T-helper 1 cell treated with Interleukin-12 subunit alpha and Interleukin-12 subunit beta and Interleukin-4 antibody, amounts not matched to agents 30 μg/mL and 1 μg/mL, for 36 hours (primary cell): ENCODE measurements at regions not wholly inside any gene's neighbourhood (a gene's known extent, or its start where the extent isn't known, plus 50 kb on each side); places are given as distances from the start of the nearest gene placed in this dataset.

Experiments used
- H3K27ac Mint-ChIP-seq: one replicate; pipeline ENCODE4 v1.8.0; 2021; ENCODE audit warnings: mild to moderate bottlenecking, mixed read lengths
- H3K27me3 Mint-ChIP-seq: one replicate; pipeline ENCODE4 v1.8.0; 2021; ENCODE audit warnings: low read depth, mixed read lengths
- H3K36me3 Mint-ChIP-seq: one replicate; pipeline ENCODE4 v1.8.0; 2021; ENCODE audit warnings: low read depth, mixed read lengths
- H3K4me1 Mint-ChIP-seq: one replicate; pipeline ENCODE4 v1.8.0; 2021; ENCODE audit warnings: low read depth, mixed read lengths
- H3K4me3 Mint-ChIP-seq: one replicate; pipeline ENCODE4 v1.8.0; 2021; ENCODE audit warnings: mild to moderate bottlenecking, moderate library complexity, mixed read lengths
- H3K9me3 Mint-ChIP-seq: one replicate; pipeline ENCODE4 v1.8.0; 2021; ENCODE audit warnings: mixed read lengths

DNA sequence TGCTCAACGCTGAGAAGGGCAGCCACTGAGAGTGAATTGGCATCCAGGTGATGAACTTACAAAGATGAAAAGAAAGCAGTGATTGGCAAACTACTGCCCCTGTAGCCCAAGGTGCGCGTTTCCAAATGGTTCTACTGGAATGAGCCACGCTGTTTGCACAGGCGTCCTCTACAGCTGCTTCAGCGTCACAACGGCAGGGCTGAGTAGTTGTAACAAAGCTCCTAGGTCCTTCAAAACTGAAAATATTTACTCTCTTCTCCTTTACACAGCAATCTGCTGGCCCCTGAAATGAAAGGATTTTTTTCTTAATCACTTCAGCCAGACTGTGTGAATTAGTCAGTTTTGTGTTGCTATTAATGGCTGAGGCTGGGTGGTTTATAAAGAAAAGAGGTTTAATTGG lies 107.2 kb upstream of the FOXF1 start:
- Mint-ChIP-seq H3K36me3 (no peaks in the 10 kb centered on the region), H3K27me3 (no peaks in the 10 kb centered on the region), H3K4me1 (no peaks in the 10 kb centered on the region), H3K27ac (no peak overlapping the region), H3K9me3 (no peaks in the 10 kb centered on the region), H3K4me3 (no peak overlapping the region)

GRCh38 chr16:86403541-86404163 lies 106.7 kb upstream of the FOXF1 start:
- Mint-ChIP-seq H3K9me3 (no peaks in the 10 kb centered on the region), H3K4me3 (no peak overlapping the region), H3K27me3 (no peaks in the 10 kb centered on the region), H3K27ac (no peak overlapping the region), H3K36me3 (no peaks in the 10 kb centered on the region), H3K4me1 (no peaks in the 10 kb centered on the region)

DNA sequence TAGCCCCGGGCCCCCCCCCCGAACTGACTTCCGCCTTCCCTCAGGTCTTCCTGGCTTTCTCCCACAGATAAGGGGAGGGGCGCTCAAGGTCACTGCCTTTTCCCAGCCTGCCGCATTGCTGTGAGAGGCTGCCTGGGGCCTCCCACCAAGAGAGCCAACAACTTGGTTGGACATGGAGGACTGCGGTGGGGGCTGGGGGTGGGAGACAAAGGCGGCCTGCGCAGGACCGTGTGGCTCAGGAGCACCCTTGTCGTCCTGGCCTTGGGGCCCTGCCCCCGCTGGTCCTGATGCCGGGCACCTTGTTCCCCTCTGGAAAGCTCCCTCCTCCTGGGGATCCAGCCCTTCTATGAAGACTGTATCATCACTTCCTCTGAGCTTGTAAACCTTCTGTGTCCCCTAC lies 105.6 kb upstream of the FOXF1 start:
- no peak overlapping the region for H3K4me3 Mint-ChIP-seq
- H3K27ac Mint-ChIP-seq: no peak overlapping the region
- H3K27me3 Mint-ChIP-seq: no peaks in the 10 kb centered on the region
- H3K9me3 Mint-ChIP-seq: no peaks in the 10 kb centered on the region
- no peaks in the 10 kb centered on the region for H3K36me3 Mint-ChIP-seq
- H3K4me1 Mint-ChIP-seq: no peaks in the 10 kb centered on the region

- Mint-ChIP-seq H3K4me3 (no peak overlapping the region), H3K27ac (no peak overlapping the region), H3K9me3 (no peaks in the 10 kb centered on the region), H3K36me3 (no peaks in the 10 kb centered on the region), H3K4me1 (no peaks in the 10 kb centered on the region), H3K27me3 (no peaks in the 10 kb centered on the region)
Measured at GRCh38 chr16:86405319-86405718, 105.0 kb upstream of the FOXF1 start.

- H3K4me3 Mint-ChIP-seq: no peak overlapping the region
Measured at GRCh38 chr16:86406056-86406455, 104.3 kb upstream of the FOXF1 start.

DNA sequence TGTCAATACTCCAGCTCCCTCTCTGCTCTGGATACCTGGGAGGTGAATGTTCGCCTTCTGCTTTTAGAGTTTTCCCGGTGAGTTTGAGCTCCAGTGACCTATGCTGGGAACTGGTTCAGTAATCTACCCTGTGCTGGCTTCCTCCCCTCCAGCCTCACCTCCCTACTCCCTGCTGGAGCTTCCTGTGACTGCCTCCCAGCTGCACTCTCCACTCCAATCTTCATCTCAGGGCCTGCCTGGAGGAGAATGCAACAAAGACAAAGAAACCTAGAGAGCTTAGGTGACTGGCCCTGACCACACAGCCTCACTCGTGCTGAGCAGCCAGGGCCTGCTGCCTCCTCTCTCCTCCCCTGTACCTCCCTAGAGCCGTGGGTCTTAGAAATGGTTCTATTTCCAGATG lies 101.6 kb upstream of the FOXF1 start:
- H3K27me3 Mint-ChIP-seq: no peaks in the 10 kb centered on the region
- H3K9me3 Mint-ChIP-seq: peaks cover 5% of the 10 kb centered on the region
- no peak overlapping the region for H3K27ac Mint-ChIP-seq
- no peaks in the 10 kb centered on the region for H3K36me3 Mint-ChIP-seq
- H3K4me3 Mint-ChIP-seq: no peak overlapping the region
- H3K4me1 Mint-ChIP-seq: no peaks in the 10 kb centered on the region

More at GRCh38 chr16:86406056-86406455, 104.3 kb upstream of the FOXF1 start:
- H3K27me3 Mint-ChIP-seq: no peaks in the 10 kb centered on the region
- no peaks in the 10 kb centered on the region for H3K4me1 Mint-ChIP-seq
- H3K27ac Mint-ChIP-seq: no peak overlapping the region
- H3K9me3 Mint-ChIP-seq: no peaks in the 10 kb centered on the region
- no peaks in the 10 kb centered on the region for H3K36me3 Mint-ChIP-seq

- Mint-ChIP-seq H3K4me1 (no peaks in the 10 kb centered on the region), H3K36me3 (no peaks in the 10 kb centered on the region), H3K9me3 (peaks cover 5% of the 10 kb centered on the region), H3K4me3 (no peak overlapping the region), H3K27ac (no peak overlapping the region), H3K27me3 (no peaks in the 10 kb centered on the region)
Measured at GRCh38 chr16:86410081-86410480, 100.2 kb upstream of the FOXF1 start.

DNA sequence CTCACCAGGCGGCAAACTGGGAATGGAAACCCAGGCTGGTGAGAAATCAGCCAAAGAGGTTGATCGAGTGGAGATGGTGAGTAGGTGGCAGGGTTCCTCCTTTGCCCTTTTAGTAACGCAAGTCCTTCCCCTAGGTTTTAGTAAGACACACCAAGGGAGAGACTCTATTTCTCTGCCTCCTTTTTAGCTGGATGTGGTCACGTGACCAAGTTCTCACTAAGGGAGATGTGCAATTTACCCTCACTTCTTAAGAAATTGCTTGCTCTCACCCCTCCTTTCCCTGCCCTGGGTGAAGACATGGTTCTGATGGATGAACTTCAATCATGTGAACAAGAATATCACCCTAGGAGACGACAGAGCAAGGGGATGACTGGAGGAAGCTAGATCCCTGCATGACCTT lies 99.8 kb upstream of the FOXF1 start:
- Mint-ChIP-seq H3K27me3 (no peaks in the 10 kb centered on the region), H3K36me3 (no peaks in the 10 kb centered on the region), H3K27ac (no peak overlapping the region), H3K4me1 (no peaks in the 10 kb centered on the region), H3K4me3 (no peak overlapping the region), H3K9me3 (peaks cover 5% of the 10 kb centered on the region)

- Mint-ChIP-seq H3K4me3 (no peak overlapping the region), H3K27ac (no peak overlapping the region), H3K36me3 (no peaks in the 10 kb centered on the region), H3K9me3 (peaks cover 5% of the 10 kb centered on the region), H3K4me1 (no peaks in the 10 kb centered on the region), H3K27me3 (no peaks in the 10 kb centered on the region)
Measured at GRCh38 chr16:86411897-86412296, 98.4 kb upstream of the FOXF1 start.

DNA sequence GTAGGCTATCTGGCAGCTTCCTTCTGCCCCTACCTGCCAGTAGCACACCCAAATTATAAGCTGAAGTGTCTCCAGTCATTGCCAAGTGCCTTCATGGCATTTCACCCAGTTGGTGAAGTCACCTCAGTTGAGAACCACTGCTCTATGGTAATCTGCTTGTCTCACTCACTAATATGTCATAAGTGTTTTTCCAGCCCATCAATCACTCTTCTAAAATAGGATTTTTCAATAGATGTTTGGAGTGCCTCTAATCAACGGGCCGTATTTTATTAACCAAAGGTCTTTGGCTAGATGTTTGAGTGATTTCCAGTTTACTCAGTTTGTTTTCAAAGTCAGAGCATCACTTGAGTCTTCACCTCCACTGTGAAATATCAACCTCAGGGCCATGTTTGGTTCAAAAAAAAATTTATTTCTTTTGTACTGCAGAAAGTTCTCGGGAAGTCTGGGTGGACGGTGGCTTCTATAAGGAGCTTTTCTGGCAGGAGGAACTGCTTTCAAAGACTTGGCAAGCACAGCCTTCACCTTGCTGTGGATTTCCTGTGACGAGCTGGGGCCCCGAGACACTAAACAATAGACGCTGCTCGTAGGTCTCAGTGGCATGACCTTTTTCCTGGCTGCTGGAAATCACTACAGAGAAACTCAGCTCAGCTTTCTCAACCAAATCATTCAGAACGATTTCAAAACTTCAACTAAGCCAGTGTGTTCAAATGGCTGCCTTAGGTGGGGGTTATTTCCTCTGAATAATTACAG lies 95.2 kb upstream of the FOXF1 start:
- Mint-ChIP-seq H3K27me3 (no peaks in the 10 kb centered on the region), H3K4me3 (no peak overlapping the region), H3K9me3 (peaks cover 5% of the 10 kb centered on the region), H3K27ac (no peak overlapping the region), H3K4me1 (no peaks in the 10 kb centered on the region), H3K36me3 (no peaks in the 10 kb centered on the region)

- no peaks in the 10 kb centered on the region for H3K27me3 Mint-ChIP-seq
- H3K4me1 Mint-ChIP-seq: no peaks in the 10 kb centered on the region
- no peaks in the 10 kb centered on the region for H3K9me3 Mint-ChIP-seq
- H3K27ac Mint-ChIP-seq: no peak overlapping the region
- H3K36me3 Mint-ChIP-seq: no peaks in the 10 kb centered on the region
- no peak overlapping the region for H3K4me3 Mint-ChIP-seq
Measured at GRCh38 chr16:86418981-86419380, 91.3 kb upstream of the FOXF1 start.

DNA sequence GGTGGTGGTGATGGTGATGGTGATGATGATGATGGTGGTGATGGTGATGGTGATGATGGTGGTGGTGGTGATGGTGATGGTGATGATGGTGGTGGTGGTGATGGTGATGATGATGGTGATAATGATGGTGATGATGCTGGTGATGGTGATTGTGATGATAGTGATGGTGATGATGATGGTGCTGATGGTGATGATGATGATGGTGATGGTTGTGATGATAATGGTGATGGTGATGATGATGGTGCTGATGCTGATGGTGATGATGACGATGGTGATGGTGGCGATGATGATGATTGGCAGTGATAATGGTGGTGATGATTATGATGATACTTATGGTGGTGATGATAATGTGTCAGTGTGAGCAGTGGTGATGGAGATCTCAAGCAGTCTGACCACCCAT lies 90.8 kb upstream of the FOXF1 start:
- Mint-ChIP-seq H3K36me3 (no peaks in the 10 kb centered on the region), H3K27ac (no peak overlapping the region), H3K4me1 (no peaks in the 10 kb centered on the region), H3K9me3 (no peaks in the 10 kb centered on the region), H3K4me3 (no peak overlapping the region), H3K27me3 (no peaks in the 10 kb centered on the region)

DNA sequence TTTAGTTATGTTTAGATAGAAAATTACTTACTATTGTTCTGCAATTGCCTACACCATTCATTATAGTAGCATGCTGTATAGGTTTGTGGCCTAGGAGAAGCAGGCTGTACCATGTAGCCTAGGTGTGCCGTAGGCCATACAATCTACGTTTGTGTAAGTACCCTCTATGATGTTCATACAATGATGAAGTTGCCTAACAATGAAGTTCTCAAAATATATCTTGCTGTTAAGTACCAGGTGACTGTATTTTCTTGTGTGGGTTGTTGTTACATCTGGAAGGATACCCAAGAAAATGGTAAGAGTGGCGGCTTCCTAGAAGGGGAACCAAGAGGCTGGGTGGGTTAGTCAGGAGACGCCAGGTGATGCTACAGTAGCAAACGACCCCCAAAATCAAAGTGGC lies 88.3 kb upstream of the FOXF1 start:
- Mint-ChIP-seq H3K4me1 (no peaks in the 10 kb centered on the region), H3K9me3 (no peaks in the 10 kb centered on the region), H3K27me3 (no peaks in the 10 kb centered on the region), H3K27ac (no peak overlapping the region), H3K4me3 (no peak overlapping the region), H3K36me3 (no peaks in the 10 kb centered on the region)

DNA sequence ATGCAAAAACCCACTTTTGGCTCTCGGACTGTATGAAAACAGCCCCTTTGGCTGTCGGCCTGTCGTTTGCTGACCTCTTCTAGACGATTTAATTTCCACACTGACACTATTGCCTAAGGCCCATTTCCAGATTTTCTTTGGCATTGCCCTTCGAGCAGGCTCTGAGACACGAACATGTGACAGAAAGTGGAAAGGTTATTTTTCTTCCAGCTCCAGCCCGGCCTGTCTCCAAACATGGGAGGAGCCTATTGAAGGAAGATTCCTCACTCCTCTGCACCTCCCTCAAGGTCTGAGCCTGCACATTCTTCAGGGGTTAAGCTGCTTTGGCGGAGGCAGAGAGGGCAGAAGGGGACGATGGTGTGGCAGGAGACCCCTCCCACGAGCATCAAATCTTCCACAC lies 85.9 kb upstream of the FOXF1 start:
- Mint-ChIP-seq H3K4me3 (no peak overlapping the region), H3K27me3 (no peaks in the 10 kb centered on the region), H3K4me1 (no peaks in the 10 kb centered on the region), H3K36me3 (no peaks in the 10 kb centered on the region), H3K9me3 (no peaks in the 10 kb centered on the region), H3K27ac (no peak overlapping the region)

GRCh38 chr16:86424985-86425384 lies 85.3 kb upstream of the FOXF1 start:
- Mint-ChIP-seq H3K27me3 (no peaks in the 10 kb centered on the region), H3K4me1 (no peaks in the 10 kb centered on the region), H3K36me3 (no peaks in the 10 kb centered on the region)

More at GRCh38 chr16:86424985-86425384, 85.3 kb upstream of the FOXF1 start:
- H3K9me3 Mint-ChIP-seq: no peaks in the 10 kb centered on the region
- H3K27ac Mint-ChIP-seq: no peak overlapping the region
- no peak overlapping the region for H3K4me3 Mint-ChIP-seq
